Neural cell (in vitro differentiated cells): ENCODE measurements at regions not wholly inside any gene's neighbourhood (a gene's known extent, or its start where the extent isn't known, plus 50 kb on each side); places are given as distances from the start of the nearest gene placed in this dataset.

ENCODE experiments used
- H2AFZ ChIP-seq: fragments of 200-600, 300-800 bp; sonication (generic), shearing (Covaris generic); 2 replicates; pipeline ENCODE4 v1.6.0; 2014; ENCODE audit warnings: low read depth, mild to moderate bottlenecking, antibody characterized with exemption, low read length, moderate library complexity
- H3F3A ChIP-seq: fragments of 200-600 bp; shearing (Covaris generic); 2 replicates; pipeline ENCODE4 v1.6.1; 2016; ENCODE audit warnings: mild to moderate bottlenecking, moderate library complexity, mixed read lengths, antibody characterized with exemption, low read length; ENCODE audit not compliant: insufficient read depth, poor library complexity, severe bottlenecking
- H3K27ac ChIP-seq: fragments of 200-600, 300-800 bp; sonication (generic), shearing (Covaris generic); 2 replicates; pipeline ENCODE4 v1.5.1; 2014; ENCODE audit warnings: mild to moderate bottlenecking, low read length, moderate library complexity
- H3K27me3 ChIP-seq: fragments of 300-800, 200-600 bp; sonication (generic), shearing (Covaris generic); 2 replicates; pipeline ENCODE4 v1.6.0; 2014; ENCODE audit warnings: mild to moderate bottlenecking, low read depth, low read length, moderate library complexity; ENCODE audit not compliant: insufficient read depth
- H3K36me3 ChIP-seq: fragments of 300-800, 200-600 bp; sonication (generic), shearing (Covaris generic); 2 replicates; pipeline ENCODE4 v1.5.1; 2014; ENCODE audit warnings: mild to moderate bottlenecking, antibody characterized with exemption, low read length, moderate library complexity; ENCODE audit not compliant: insufficient read depth
- H3K4me2 ChIP-seq: fragments of 300-800, 200-600 bp; sonication (generic), shearing (Covaris generic); 2 replicates; pipeline ENCODE4 v1.6.0; 2014; ENCODE audit warnings: mild to moderate bottlenecking, low read length
- H3K4me3 ChIP-seq: fragments of 300-800, 200-600 bp; sonication (generic), shearing (Covaris generic); 2 replicates; pipeline ENCODE4 v1.5.1; 2014; ENCODE audit warnings: mild to moderate bottlenecking, low read length, moderate library complexity
- H3K79me2 ChIP-seq: fragments of 200-600 bp; shearing (Covaris generic); replicated peaks from 2 replicates; pipeline ENCODE4 v1.6.0; 2014; ENCODE audit warnings: mild to moderate bottlenecking, low read length, moderate library complexity; ENCODE audit not compliant: insufficient read depth
- H3K9ac ChIP-seq: fragments of 300-800, 200-600 bp; sonication (generic), shearing (Covaris generic); 2 replicates; pipeline ENCODE4 v1.6.1; 2016; ENCODE audit warnings: mild to moderate bottlenecking, low read length, mixed read lengths
- H3K9me2 ChIP-seq: fragments of 200-600 bp; shearing (Covaris generic); 2 replicates; pipeline ENCODE4 v1.6.1; 2016; ENCODE audit warnings: mild to moderate bottlenecking, low read length, mixed read lengths; ENCODE audit not compliant: insufficient read depth
- H3K9me3 ChIP-seq: fragments of 200-600, 300-800 bp; sonication (generic), shearing (Covaris generic); 2 replicates; pipeline ENCODE4 v1.6.1; 2016; ENCODE audit warnings: mild to moderate bottlenecking, mixed run types, low read length, moderate library complexity, mixed read lengths
- H4K20me1 ChIP-seq: fragments of 200-600 bp; shearing (Covaris generic); 2 replicates; pipeline ENCODE4 v1.6.1; 2016; ENCODE audit warnings: mild to moderate bottlenecking, mixed run types; ENCODE audit not compliant: insufficient read depth
- CTCF ChIP-seq: fragments of 450-650 bp; IDR thresholded peaks from 2 replicates; pipeline ENCODE4 v1.5.1; 2014; ENCODE audit warnings: antibody characterized with exemption, mild to moderate bottlenecking, moderate library complexity; ENCODE audit not compliant: poor library complexity, severe bottlenecking
- EP300 ChIP-seq: fragments of 450-650 bp; conservative IDR thresholded peaks from 2 replicates; pipeline ENCODE4 v1.6.1; 2014; ENCODE audit warnings: antibody characterized with exemption, mild to moderate bottlenecking, moderate library complexity; ENCODE audit not compliant: poor library complexity, severe bottlenecking
- EZH2 ChIP-seq: fragments of 200-600, 300-800 bp; shearing (Covaris generic), sonication (generic); IDR thresholded peaks from 2 replicates; pipeline ENCODE4 v1.6.1; 2014; ENCODE audit warnings: antibody characterized with exemption, low read length, borderline replicate concordance, mild to moderate bottlenecking; ENCODE audit not compliant: insufficient read depth, poor library complexity, severe bottlenecking
- MXI1 ChIP-seq: fragments of 450-650 bp; conservative IDR thresholded peaks from 2 replicates; pipeline ENCODE4 v1.6.1; 2014; ENCODE audit warnings: antibody characterized with exemption, mild to moderate bottlenecking; ENCODE audit not compliant: poor library complexity, severe bottlenecking
- POLR2AphosphoS5 ChIP-seq: IDR thresholded peaks from 2 replicates; pipeline ENCODE4 v1.6.1; 2012
- RAD21 ChIP-seq: fragments of 450-650 bp; conservative IDR thresholded peaks from 2 replicates; pipeline ENCODE4 v1.6.1; 2014; ENCODE audit warnings: antibody characterized with exemption, mild to moderate bottlenecking, moderate library complexity
- SMC3 ChIP-seq: fragments of 450-650 bp; conservative IDR thresholded peaks from 2 replicates; pipeline ENCODE4 v1.6.1; 2014; ENCODE audit warnings: antibody characterized with exemption, mild to moderate bottlenecking, moderate library complexity; ENCODE audit not compliant: poor library complexity
- TAF1 ChIP-seq: IDR thresholded peaks from 2 replicates; pipeline ENCODE4 v1.6.1; 2012; ENCODE audit warnings: low read depth
- TF ChIP-seq, protein P1 (sequence below): IDR thresholded peaks from 2 replicates; pipeline ENCODE4 v1.6.1; 2012; ENCODE audit warnings: borderline replicate concordance

DNA sequence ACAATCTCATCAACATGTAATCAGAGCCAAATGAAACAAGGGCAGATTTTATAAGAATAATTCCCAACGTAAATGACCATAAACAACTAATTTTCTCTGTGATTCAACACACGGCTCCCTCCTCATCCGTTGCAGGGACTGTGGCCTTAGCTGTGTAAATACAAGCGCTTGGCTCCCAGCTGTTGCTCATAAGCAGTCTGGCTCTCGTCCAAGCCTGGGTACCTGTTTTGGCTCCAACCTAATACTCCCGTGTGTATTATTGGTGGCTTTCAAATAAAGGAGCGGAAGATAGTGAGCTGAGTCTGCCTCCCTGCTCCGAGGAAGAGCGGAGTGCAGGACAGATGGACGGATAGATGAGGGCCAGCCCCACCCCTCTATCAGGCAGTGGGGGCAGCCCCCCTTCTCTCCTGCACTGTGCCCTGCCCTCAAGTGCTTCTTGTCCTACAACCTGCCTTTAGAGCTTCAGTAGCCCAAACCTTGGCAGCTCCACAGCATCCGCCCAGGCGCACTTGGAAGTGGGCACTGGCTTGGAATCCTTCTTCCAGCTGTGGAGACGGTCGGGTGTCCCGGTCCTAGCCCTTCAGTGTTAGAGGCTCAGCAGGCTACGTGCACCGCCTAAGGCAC lies 670.9 kb downstream of the BRD1 start:
- Histone ChIP-seq H3K4me3 (no peak overlapping the region), H3K9ac (no peak overlapping the region), H3K9me3 (no peaks in the 10 kb centered on the region), H3K9me2 (no peaks in the 10 kb centered on the region), H4K20me1 (no peaks in the 10 kb centered on the region), H3K79me2 (no peaks in the 10 kb centered on the region), H3K36me3 (no peaks in the 10 kb centered on the region), H2AFZ (no peak overlapping the region), H3K4me2 (no peak overlapping the region), H3K27ac (no peak overlapping the region), H3F3A (no peaks in the 10 kb centered on the region), H3K27me3 (no peaks in the 10 kb centered on the region)
- TF ChIP-seq MXI1: no peak
- no peak for TF ChIP-seq EZH2
- TF ChIP-seq, protein P1, sequence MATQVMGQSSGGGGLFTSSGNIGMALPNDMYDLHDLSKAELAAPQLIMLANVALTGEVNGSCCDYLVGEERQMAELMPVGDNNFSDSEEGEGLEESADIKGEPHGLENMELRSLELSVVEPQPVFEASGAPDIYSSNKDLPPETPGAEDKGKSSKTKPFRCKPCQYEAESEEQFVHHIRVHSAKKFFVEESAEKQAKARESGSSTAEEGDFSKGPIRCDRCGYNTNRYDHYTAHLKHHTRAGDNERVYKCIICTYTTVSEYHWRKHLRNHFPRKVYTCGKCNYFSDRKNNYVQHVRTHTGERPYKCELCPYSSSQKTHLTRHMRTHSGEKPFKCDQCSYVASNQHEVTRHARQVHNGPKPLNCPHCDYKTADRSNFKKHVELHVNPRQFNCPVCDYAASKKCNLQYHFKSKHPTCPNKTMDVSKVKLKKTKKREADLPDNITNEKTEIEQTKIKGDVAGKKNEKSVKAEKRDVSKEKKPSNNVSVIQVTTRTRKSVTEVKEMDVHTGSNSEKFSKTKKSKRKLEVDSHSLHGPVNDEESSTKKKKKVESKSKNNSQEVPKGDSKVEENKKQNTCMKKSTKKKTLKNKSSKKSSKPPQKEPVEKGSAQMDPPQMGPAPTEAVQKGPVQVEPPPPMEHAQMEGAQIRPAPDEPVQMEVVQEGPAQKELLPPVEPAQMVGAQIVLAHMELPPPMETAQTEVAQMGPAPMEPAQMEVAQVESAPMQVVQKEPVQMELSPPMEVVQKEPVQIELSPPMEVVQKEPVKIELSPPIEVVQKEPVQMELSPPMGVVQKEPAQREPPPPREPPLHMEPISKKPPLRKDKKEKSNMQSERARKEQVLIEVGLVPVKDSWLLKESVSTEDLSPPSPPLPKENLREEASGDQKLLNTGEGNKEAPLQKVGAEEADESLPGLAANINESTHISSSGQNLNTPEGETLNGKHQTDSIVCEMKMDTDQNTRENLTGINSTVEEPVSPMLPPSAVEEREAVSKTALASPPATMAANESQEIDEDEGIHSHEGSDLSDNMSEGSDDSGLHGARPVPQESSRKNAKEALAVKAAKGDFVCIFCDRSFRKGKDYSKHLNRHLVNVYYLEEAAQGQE: no peak
- no peak for TF ChIP-seq RAD21
- TF ChIP-seq EP300: no peak
- no peak for TF ChIP-seq CTCF
- TF ChIP-seq POLR2AphosphoS5: no peak
- no peak for TF ChIP-seq TAF1
- TF ChIP-seq SMC3: no peak

DNA sequence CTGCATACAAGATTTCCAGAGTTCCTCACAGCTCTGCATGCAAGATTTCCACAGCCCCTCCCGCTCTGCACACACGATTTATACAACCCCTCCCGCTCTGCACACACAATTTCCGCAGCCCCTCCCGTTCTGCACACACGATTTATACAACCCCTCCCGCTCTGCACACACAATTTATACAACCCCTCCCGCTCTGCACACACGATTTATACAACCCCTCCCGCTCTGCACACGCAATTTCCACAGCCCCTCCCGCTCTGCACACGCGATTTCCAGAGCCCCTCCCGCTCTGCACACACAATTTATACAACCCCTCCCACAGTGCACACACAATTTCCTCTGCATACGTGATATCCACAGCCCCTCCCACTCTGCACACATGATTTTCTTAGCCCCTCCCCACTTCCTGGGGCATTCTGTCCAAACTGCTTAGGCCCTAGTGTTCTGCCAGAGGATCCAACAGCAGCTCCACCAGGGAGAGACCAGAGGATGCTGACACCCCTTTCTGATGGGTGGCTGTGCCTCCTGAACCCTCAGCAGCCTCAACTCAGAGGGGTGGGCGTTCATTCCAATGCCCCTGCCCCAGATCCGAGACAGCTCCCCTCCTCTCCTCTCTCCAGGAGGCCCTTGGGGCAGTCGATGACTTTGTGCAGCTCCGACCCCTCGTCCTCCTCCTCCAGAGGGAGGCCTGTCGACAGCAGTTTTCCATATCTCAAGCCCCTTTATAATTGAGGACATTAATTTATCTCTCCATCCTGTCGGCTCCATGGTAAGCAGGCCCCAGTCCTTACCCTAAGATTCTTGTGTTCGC lies 671.7 kb downstream of the BRD1 start:
- no peaks in the 10 kb centered on the region for H3K79me2 ChIP-seq
- no peaks in the 10 kb centered on the region for H3K27me3 ChIP-seq
- no peaks in the 10 kb centered on the region for H3K9me2 ChIP-seq
- no peak overlapping the region for H3K4me2 ChIP-seq
- no peak overlapping the region for H3K27ac ChIP-seq
- no peak overlapping the region for H3K9ac ChIP-seq
- no peaks in the 10 kb centered on the region for H3K9me3 ChIP-seq
- H3K36me3 ChIP-seq: no peaks in the 10 kb centered on the region
- H3F3A ChIP-seq: no peaks in the 10 kb centered on the region
- H4K20me1 ChIP-seq: no peaks in the 10 kb centered on the region
- no peak overlapping the region for H2AFZ ChIP-seq
- TF ChIP-seq TAF1 (no peak), RAD21 (no peak), EZH2 (no peak), CTCF (no peak), MXI1 (no peak), EP300 (no peak), POLR2AphosphoS5 (no peak), SMC3 (no peak)
- TF ChIP-seq, protein P1: no peak
- H3K4me3 ChIP-seq: no peak overlapping the region
